Type B pancreatic cell (in vitro differentiated cells): ENCODE measurements at regions not wholly inside any gene's neighbourhood (a gene's known extent, or its start where the extent isn't known, plus 50 kb on each side); places are given as distances from the start of the nearest gene placed in this dataset.

Experiments used
- DNase-seq: peaks from one replicate; pipeline ENCODE4 v3.0.0; 2021; ENCODE audit warnings: mixed read lengths; ENCODE audit not compliant: unreplicated experiment; ENCODE audit errors: extremely low spot score
- H3K27ac Mint-ChIP-seq: 2 replicates; pipeline ENCODE4 v1.8.0; 2021; ENCODE audit warnings: mild to moderate bottlenecking, mixed read lengths
- H3K27me3 Mint-ChIP-seq: 2 replicates; pipeline ENCODE4 v1.8.0; 2021; ENCODE audit warnings: mixed read lengths
- H3K36me3 Mint-ChIP-seq: 2 replicates; pipeline ENCODE4 v1.8.0; 2021; ENCODE audit warnings: mixed read lengths
- H3K4me1 Mint-ChIP-seq: one replicate; pipeline ENCODE4 v1.8.0; 2021; ENCODE audit warnings: mixed read lengths; ENCODE audit not compliant: unreplicated experiment
- H3K4me3 Mint-ChIP-seq: 2 replicates; pipeline ENCODE4 v1.8.0; 2021; ENCODE audit warnings: mild to moderate bottlenecking, mixed read lengths
- H3K9me3 Mint-ChIP-seq: 2 replicates; pipeline ENCODE4 v1.8.0; 2021; ENCODE audit warnings: mixed read lengths
- CTCF ChIP-seq: fragments of 200-600 bp; sonication (generic); conservative IDR thresholded peaks from 2 replicates; pipeline ENCODE4 v1.5.0; 2021; ENCODE audit warnings: antibody characterized with exemption, mild to moderate bottlenecking

DNA sequence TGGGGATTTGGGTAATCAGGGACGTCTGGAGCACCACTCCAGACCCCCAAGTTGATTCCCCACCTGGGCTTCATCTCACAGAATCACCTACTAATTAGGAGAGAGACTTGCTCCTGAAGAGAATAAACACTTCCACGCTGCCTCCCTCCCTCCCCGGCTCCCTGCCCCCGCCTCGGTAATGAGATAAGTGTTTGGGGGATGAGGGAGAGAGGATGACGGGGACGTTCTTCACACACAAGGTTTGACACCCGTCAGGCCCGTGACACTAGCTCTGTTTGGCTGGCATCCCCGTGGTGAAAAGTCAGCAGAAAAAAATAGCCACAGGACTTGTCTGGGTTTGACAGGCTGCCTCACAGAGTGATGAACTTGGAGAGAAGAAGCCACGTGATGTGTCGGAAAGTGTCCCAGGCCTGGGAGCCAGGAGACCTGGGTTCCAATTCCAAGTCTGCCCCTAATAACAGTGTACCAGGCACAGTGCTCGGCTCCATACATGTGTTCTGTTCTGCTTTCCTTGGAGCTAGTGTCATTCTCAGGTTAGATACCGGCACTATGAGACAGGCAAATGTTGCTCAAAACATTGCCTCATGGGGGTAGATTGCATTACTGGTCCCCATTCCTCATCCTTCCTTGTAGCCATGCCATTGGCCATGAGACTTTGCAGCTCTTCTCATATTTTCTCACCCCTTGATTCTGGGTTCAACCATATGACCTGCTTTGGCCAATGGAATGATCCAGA, 578.0 kb downstream of the BCOR start:
- peaks cover 11% of the 10 kb centered on the region for H3K9me3 Mint-ChIP-seq
- DNase-seq: no peak

DNA sequence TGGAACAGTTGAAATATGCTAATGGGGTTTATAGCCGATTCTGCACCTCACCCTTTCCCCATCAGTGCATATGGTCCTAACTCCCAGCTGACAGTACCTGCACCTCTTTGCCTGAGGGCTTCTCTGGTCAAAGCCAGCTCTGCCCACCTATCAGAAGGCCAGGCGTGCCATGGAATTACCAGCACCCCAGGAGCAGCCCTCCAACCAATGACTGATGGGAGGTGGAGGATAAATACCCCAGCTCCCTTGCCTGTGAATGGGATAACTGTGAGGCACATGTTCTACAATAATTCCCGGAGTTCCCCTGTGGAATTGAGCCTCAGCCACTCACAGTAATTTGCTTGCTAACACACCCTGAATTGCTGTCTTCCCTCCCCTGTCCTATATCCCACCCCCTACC, 572.0 kb downstream of the BCOR start:
- no peak overlapping the region for H3K27ac Mint-ChIP-seq
- peaks cover 17% of the 10 kb centered on the region for H3K9me3 Mint-ChIP-seq
- TF ChIP-seq CTCF: no peak
- no peak overlapping the region for H3K4me3 Mint-ChIP-seq
- H3K27me3 Mint-ChIP-seq: no peaks in the 10 kb centered on the region
- H3K36me3 Mint-ChIP-seq: no peaks in the 10 kb centered on the region
- no peak for DNase-seq
- no peaks in the 10 kb centered on the region for H3K4me1 Mint-ChIP-seq

More for the DNA sequence above, 578.0 kb downstream of the BCOR start:
- no peak for TF ChIP-seq CTCF
- Mint-ChIP-seq H3K27ac (no peak overlapping the region), H3K36me3 (no peaks in the 10 kb centered on the region), H3K4me3 (no peak overlapping the region), H3K4me1 (peaks cover 23% of the 10 kb centered on the region), H3K27me3 (no peaks in the 10 kb centered on the region)

DNA sequence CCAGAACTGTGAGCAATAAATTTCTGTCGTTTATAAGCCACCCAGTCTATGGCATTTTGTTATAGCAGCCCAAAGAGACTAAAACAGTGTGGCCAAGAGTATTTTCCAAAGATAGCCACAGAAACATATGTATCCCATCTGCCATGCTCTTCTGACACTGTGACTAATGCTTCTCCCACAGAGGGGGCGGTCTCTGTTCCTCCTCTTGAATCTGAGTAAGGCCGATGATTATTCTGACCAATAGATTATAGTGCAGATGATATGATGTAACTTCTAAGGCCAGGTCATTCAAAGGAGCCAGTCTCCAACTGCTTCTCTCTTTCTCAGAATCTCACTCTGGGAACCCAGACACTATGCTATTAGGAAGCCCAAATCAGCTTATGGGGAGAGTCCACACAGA, 570.7 kb downstream of the BCOR start:
- no peak for DNase-seq
- TF ChIP-seq CTCF: no peak
- H3K9me3 Mint-ChIP-seq: peaks cover 17% of the 10 kb centered on the region
- no peak overlapping the region for H3K27ac Mint-ChIP-seq
- H3K27me3 Mint-ChIP-seq: no peaks in the 10 kb centered on the region
- no peaks in the 10 kb centered on the region for H3K4me1 Mint-ChIP-seq
- no peak overlapping the region for H3K4me3 Mint-ChIP-seq
- no peaks in the 10 kb centered on the region for H3K36me3 Mint-ChIP-seq

DNA sequence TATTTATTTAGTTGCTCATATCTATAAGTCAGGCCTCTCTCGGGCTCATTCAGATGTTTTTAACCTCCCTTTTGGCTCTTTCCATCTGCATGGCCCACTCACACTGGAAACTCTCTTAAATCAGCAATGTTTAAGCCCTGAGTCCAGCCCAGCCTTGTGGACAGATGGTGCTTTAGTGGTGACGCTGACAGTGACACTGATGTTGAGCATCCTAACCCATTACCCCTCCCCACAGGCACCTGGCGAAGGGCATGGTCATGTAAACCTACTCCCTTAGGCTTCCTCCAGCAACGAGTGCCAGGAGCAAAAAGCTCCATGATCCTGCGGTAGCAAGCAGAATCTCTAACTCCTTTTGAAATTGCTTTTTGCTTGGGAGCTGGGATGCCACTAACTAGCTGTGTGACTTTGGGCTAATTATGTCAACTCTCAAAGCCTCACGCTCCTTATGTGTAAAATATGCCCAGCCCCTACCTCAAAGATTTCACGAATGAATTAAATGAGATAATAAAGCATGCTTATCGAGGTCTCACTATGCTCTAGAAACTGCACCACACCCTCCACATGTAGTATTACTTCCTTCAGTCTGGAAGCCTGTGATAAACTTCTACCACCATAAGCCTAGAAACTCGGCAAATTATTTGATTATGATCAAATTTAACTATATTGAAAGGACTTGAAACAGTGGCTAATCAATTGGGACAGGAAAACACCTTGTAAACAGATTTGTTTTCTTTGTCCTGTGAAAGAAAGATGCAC, 569.4 kb downstream of the BCOR start:
- H3K27ac Mint-ChIP-seq: no peak overlapping the region
- no peaks in the 10 kb centered on the region for H3K4me1 Mint-ChIP-seq
- H3K4me3 Mint-ChIP-seq: no peak overlapping the region
- H3K27me3 Mint-ChIP-seq: no peaks in the 10 kb centered on the region
- no peak for TF ChIP-seq CTCF
- peaks cover 13% of the 10 kb centered on the region for H3K9me3 Mint-ChIP-seq
- DNase-seq: no peak
- H3K36me3 Mint-ChIP-seq: no peaks in the 10 kb centered on the region

GRCh38 chrX:39532761-39533160, 565.0 kb downstream of the BCOR start:
- Mint-ChIP-seq H3K27me3 (peaks cover 14% of the 10 kb centered on the region), H3K9me3 (no peaks in the 10 kb centered on the region), H3K4me1 (peaks cover 5% of the 10 kb centered on the region), H3K4me3 (no peak overlapping the region), H3K27ac (no peak overlapping the region), H3K36me3 (no peaks in the 10 kb centered on the region)
- TF ChIP-seq CTCF: no peak
- DNase-seq: no peak
